Left colon (tissue), 2 donors: ENCODE measurements at regions not wholly inside any gene's neighbourhood (a gene's known extent, or its start where the extent isn't known, plus 50 kb on each side); places are given as distances from the start of the nearest gene placed in this dataset.
"Not testable (repeated sequence)": the region's sequence is repeated elsewhere in the genome, so short reads cannot be mapped to it uniquely, and the experiment has no call there.

ENCODE experiments used
- ATAC-seq: fragments of 200-7000 bp; cut with Tn5 transposase; one replicate; pipeline ENCODE4 v1.9.1; 2020; ENCODE audit warnings: mild to moderate bottlenecking, moderate library complexity
- DNase-seq, 2 donors: peaks; one replicate each; pipeline ENCODE4 v3.0.0-alpha.2; 2020
- intact Hi-C, 2 donors: fragments of 100-400 bp; cut with DNase I in 1 of 2; cut with micrococcal nuclease in 1 of 2; formaldehyde crosslinking; loops; one replicate each; pipeline versions ENCODE4 v1.11.2 to v1.14.0; 2022; cut with DNase I, micrococcal nuclease
- donor health status: DM: no; HTN: no; CAD: no.
- donor health status: DM: yes; HTN: yes; CAD: no.

- ATAC-seq, result no peak
- intact Hi-C loops, result no loop called here
Observed at GRCh38 chr15:96180087-96180748, 150.3 kb upstream of the NR2F2 start.

DNA sequence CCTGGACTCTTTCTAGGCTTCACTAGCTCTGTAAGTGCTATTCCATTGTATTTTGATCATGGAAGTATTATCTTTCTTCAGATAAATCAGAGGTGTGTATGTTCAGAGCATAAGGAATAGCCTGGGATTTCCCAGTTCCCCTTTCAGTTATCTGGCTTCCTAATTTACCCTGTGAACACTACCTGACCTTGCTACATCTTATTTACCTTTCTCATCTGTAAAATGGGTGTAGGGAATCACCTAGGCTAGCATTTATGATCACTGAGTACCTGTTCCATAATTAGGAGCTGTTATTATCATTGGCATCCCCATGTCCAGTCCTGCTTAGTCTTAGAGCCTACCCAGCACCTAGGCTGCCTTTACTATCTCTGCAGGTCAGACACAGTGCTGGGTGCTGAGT, 149.3 kb upstream of the NR2F2 start:
- DNase-seq (no peak), ATAC-seq (no peak)
- intact Hi-C loops, result no loop called here

More at GRCh38 chr15:96180087-96180748, 150.3 kb upstream of the NR2F2 start:
- DNase-seq, result no peak

- DNase-seq, result peak; percentile 25 to 35
- ATAC-seq, result no peak
- intact Hi-C loops, result no loop called here
Observed at GRCh38 chr15:96181873-96182301, 148.6 kb upstream of the NR2F2 start.

DNA sequence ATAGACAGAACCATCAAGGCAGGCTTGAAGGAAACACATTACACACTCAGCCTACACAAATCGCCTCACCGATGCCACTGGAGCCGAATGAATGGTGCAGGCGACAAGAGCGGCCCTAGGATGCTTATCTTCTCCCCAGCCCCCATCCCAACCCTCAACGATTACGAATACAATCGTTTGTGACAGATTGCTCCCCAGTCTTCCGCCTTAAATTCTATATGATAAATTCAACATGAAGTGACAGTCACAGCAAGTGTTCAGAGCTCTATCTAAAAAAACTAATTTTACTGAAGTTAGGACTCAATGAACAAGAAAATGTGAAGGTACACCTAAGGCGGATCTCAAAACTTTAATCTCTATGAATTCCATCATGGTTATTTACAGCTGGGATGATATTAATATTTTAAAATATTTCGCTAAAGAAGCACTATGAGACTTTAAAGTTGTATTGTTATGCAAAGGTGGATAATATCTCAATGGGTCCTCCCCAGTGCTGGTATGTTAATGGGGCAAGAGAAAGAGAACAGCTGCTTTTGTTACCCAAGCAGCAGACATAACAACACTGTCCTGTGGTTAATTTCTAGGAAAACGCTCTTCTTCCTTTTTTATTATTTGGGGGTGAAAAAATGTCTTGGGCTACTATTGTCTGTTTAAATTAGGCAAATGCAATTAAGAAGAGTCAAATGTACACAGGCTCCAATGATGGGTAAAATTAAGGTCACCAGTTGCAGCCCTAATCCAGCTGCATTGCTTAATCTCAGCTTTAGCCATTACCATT, 147.6 kb upstream of the NR2F2 start:
- ATAC-seq (no peak), DNase-seq (no peak)
- intact Hi-C loops, result no loop called here

DNA sequence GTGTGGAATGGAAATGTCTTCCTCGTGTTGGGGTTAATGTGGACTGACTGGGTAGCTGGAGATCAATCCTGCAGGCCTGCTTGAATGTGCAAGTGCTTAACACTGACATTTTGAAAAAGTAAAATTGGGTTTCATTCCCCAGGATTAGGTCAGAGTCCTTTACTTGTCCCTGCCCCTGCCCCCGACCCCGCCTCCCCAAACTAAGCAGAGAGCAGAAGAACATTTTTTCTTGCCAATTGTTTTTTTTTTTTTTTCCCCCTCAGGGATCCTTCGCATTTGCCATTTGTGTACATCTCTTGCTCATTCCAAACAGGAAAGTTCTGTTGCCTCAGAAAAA, 147.0 kb upstream of the NR2F2 start:
- DNase-seq, result no peak
- intact Hi-C loops, result no loop called here
- ATAC-seq, result no peak

- no peak for DNase-seq
- no peak for ATAC-seq
- intact Hi-C loops, result no loop called here
Observed at GRCh38 chr15:96183867-96184266, 146.6 kb upstream of the NR2F2 start.

DNA sequence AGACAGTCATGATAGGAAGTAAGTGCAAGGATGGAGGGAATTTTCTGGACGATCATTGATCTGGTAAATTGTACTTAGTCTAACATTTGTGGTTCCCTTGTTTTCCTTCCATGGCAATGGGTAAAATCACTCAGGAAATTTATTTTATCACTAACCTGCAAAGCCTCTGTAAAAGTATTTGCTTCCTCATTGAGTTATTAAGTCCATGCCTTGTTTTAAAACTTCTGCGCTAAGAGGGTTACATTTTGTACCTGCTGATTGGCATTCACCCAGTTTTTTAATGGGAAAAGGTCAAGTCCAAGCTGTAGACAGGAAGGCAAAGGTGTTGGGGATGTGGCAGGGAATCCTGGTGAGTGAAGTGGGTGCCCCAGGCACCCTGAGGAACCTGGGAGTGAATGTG, 146.2 kb upstream of the NR2F2 start:
- intact Hi-C loops, result no loop called here
- DNase-seq, result no peak
- ATAC-seq, result no peak

- ATAC-seq, result no peak
- intact Hi-C loops, result no loop called here
- DNase-seq, result no peak
Observed at GRCh38 chr15:96186105-96186504, 144.4 kb upstream of the NR2F2 start.

- no peak for ATAC-seq
- no peak for DNase-seq
- intact Hi-C loops, result no loop called here
Observed at GRCh38 chr15:96187341-96188305, 142.9 kb upstream of the NR2F2 start.

DNA sequence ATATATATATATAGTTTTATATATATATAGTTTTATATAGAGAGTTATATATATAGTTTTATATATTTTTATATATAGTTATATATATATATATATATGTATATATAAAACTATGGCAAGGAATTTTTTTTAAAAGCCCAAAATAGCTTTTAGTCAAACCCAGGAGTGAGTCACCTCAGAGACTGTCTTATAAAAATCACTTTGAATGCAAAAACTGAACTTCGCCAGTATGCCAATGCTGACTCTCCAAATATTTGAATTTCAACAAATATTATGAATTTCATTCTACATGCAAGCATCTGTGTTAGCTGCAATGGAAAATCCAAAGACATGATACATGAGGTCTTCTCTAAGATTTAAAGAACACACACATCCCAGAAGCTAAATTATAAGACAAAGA, 132.8 kb upstream of the NR2F2 start:
- no peak for ATAC-seq
- DNase-seq, result no peak
- intact Hi-C loops, result no loop called here

DNA sequence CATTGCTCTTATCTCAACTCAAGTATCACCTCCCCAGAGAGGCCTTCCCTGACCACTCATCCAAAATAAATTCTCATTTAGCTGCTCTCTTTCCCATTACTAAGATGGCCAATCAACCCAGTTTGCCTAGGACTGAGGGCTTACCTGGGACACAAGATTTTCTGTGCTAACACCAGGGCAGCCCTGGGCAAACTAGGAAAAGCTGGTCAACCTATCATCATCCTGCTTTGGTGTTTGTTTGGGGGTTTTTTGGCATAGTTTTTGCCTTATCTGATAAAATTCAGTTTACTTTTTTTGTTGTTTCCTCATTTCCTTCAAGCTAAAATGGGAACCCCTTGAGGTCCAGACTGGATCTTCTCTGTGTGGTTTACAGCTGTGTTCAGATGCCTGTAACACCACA, 131.4 kb upstream of the NR2F2 start:
- DNase-seq, result no peak
- no peak for ATAC-seq

GRCh38 chr15:96200357-96200967, 130.0 kb upstream of the NR2F2 start:
- no peak for ATAC-seq
- intact Hi-C loops, result no loop called here
- DNase-seq, result no peak

More for the DNA sequence above, 131.4 kb upstream of the NR2F2 start:
- intact Hi-C loops, result no loop called here

GRCh38 chr15:96201696-96202095, 128.8 kb upstream of the NR2F2 start:
- DNase-seq, result no peak
- intact Hi-C loops, result no loop called here
- ATAC-seq, result no peak

DNA sequence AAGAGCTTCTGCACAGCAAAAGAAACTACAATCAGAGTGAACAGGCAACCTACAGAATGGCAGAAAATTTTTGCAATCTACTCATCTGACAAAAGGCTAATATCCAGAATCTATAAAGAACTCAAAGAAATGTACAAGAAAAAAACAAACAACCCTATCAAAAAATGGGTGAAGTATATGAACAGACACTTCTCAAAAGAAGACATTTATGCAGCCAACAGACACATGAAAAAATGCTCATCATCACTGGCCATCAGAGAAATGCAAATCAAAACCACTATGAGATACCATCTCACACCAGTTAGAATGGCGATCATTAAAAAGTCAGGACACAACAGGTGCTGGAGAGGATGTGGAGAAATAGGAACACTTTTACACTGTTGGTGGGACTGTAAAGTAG, 124.9 kb upstream of the NR2F2 start:
- DNase-seq, intact Hi-C loops, ATAC-seq: not testable (repeated sequence)

- intact Hi-C loops, result no loop called here
- no peak for ATAC-seq
- DNase-seq, result no peak
Observed at GRCh38 chr15:96207377-96208006, 123.0 kb upstream of the NR2F2 start.

DNA sequence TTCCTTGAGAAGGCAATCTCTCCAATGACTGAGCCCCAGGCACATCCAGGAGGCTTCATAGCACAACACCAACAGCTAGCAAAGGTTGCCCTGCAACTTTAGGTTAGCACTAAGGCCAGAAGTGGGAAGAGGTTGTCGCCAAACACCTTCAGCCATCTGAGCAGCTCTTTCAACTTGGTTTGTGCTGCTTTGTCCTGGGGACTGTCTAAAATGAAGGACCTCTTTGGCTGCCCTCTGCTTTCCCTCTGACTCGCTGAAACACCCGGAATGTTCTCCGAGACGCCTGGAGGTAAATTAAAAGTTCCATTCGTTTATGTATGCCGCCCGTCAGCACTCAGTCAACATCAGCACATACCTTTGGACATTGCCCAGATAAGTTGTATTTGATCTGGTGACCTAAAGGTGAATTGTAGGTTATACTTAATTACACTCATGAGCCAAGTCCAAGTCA, 121.2 kb upstream of the NR2F2 start:
- intact Hi-C loops, result no loop called here
- DNase-seq, result no peak
- ATAC-seq, result no peak

- intact Hi-C loops, result no loop called here
- DNase-seq (no peak), ATAC-seq (no peak)
Observed at GRCh38 chr15:96213045-96213444, 117.5 kb upstream of the NR2F2 start.

- no peak for ATAC-seq
- DNase-seq, result no peak
- intact Hi-C loops, result no loop called here
Observed at GRCh38 chr15:96213896-96214295, 116.6 kb upstream of the NR2F2 start.

DNA sequence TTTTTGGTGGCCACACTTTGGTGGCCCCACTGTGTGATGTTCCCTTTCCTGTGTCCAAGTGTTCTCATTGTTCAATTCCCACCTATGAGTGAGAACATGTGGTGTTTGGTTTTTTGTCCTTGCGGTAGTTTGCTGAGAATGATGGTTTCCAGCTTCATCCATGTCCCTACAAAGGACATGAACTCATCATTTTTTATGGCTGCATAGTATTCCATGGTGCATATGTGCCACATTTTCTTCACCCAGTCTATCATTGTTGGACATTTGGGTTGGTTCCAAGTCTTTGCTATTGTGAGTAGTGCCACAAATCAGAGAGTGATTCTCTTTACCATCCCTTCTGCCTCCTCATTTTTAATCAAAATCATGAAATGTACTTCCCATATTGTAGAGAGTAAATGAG, 114.0 kb upstream of the NR2F2 start:
- DNase-seq, ATAC-seq, intact Hi-C loops: not testable (repeated sequence)
